NT2/D1 (cell line): ENCODE measurements at regions not wholly inside any gene's neighbourhood (a gene's known extent, or its start where the extent isn't known, plus 50 kb on each side); places are given as distances from the start of the nearest gene placed in this dataset.

Source experiments
- SUZ12 ChIP-seq: IDR thresholded peaks from 2 replicates; pipeline ENCODE4 v1.6.1; 2011; ENCODE audit not compliant: insufficient read length, insufficient read depth; ENCODE audit errors: extremely low read depth
- YY1 ChIP-seq: IDR thresholded peaks from 2 replicates; pipeline ENCODE4 v1.6.1; 2011; ENCODE audit not compliant: insufficient read length, insufficient read depth
- ZNF274 ChIP-seq: IDR thresholded peaks from 2 replicates; pipeline ENCODE4 v1.6.1; 2011; ENCODE audit warnings: mild to moderate bottlenecking, low read depth, low read length

- TF ChIP-seq SUZ12 = no peak
- no peak for TF ChIP-seq ZNF274
- no peak for TF ChIP-seq YY1
Observed at GRCh38 chr13:111994578-111994977, 72.4 kb upstream of the SOX1 start.
